Muscle of arm (tissue), 1 donor: ENCODE measurements at regions not wholly inside any gene's neighbourhood (a gene's known extent, or its start where the extent isn't known, plus 50 kb on each side); places are given as distances from the start of the nearest gene placed in this dataset.
"Not testable (repeated sequence)": the region's sequence is repeated elsewhere in the genome, so short reads cannot be mapped to it uniquely, and the experiment has no call there.

Experiments used
- DNase-seq: peaks from one replicate; pipeline ENCODE4 v3.0.0-alpha.2; 2013

DNA sequence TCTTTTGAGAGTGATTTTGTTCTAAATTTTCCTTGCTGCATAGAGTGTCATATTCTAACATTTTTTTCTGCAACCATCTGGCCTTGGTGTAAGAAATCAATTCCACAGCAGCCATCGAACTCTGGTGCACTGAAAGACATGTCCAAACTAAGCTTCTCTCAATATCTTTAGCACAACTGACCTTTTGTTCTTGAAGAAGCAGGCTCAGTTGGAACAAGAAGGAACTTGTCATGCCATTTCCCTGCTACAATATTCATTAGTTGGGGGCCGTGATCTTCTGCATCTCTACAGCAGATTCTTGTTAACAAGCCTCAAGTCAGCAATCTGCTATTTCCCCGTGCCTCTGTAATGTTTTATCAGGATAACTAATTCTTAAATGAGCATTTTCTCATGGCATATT lies 1305.6 kb downstream of the CDH11 start:
- DNase-seq, result no peak

DNA sequence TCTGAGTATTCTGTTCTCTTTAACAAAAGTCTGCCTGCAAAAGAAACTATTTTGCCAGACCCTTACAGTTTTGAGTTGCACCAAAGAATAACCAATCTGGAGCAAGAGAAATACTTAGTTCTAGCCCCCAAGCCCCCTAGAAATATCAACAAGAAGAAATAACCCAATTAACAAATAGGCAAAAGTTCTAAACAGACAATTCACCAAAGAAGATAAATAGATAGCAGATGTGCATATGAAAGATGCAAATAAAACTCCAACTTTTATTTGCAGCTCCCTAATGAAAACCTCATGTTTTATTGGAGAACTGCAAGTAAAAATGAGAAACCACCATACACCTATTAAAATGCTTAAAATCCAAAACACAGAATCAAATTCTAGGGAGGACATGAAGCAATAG lies 1308.0 kb downstream of the CDH11 start:
- DNase-seq, result no peak

DNA sequence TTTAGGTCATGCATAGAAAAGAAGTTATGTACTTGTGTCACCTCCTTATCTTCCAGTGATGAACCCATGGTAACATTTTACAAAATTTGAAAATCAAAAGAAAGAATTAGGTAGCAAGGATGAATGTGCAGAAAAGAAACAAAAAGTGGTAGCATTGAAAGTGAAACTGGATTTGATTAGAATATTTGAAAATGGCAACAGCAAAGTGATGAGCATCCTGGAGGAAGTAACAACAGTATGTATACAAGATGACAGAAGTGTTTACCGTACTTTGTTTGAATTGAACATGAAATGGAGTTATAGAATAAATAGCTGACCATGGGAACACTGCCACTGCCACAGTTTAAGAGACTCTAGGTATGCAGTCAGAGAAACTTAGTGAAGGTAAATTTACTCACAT lies 1313.1 kb downstream of the CDH11 start:
- DNase-seq, result no peak

DNA sequence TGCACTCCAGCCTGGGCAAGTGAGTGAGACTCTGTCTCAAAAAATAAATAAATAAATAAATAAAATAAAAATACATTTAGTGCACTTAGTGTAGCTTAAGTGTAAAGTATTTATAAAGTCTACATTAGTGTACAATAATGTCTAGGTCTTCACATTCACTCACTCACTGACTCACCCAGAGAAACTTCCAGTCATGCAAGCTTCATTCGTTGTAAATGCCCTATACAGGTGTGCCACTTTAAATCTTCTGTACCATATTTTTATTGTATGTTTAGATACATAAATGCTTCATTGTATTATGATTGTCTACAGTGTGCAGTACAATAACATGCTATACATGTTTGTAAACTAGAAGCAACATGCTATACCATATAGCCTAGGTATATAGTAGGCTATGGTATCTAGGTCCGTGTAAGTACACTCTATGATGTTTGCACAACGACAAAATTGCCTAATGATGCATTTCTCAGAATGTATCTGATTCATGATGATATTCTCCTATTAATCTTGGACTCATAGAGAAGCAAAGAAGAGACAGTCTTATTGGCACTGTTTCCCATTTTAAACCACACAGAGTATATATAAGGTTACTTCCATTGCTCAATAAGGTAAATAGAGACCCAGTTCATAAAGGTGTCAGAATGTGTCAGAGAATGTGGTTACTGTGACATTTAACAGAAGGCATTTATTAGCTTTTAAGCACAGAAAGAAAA lies 1314.9 kb downstream of the CDH11 start:
- no peak for DNase-seq

DNA sequence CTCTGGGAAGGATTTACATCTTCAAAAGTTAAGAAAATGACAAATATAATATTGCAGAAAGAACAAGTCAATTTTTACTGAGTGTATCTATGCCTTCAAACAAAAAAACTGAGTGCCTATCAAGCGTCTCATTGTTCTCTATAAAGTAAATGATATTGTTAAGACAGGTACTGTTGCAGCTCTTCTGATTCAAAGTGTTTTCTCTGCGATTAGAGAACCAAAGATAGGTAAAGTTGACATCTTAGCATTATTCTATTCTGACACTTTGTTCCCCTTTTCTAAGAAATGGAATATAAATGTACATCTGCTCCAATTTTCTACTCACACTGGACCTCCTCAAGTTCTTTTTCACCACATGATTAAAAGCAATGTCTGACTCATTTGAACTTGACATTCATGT lies 1317.7 kb downstream of the CDH11 start:
- no peak for DNase-seq

DNA sequence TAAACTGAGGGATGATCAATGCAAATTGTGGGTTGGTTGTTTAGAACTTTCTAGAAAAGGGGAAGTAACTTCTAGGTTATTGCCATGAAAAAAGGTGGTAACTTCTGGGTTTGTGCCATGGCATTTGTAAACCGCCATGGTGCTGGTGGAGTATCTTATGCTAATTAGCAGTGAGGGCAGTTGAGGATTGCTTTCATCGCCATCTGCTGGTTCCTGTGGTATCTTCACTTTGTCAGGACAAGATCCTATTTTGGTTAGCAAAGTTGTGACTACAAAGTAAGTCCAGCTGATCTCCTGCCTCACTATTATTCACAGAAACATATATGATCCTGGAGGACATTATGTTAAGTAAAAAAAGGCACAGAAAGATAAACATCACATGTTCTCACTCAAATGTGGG lies 1332.3 kb downstream of the CDH11 start:
- DNase-seq, result no peak

DNA sequence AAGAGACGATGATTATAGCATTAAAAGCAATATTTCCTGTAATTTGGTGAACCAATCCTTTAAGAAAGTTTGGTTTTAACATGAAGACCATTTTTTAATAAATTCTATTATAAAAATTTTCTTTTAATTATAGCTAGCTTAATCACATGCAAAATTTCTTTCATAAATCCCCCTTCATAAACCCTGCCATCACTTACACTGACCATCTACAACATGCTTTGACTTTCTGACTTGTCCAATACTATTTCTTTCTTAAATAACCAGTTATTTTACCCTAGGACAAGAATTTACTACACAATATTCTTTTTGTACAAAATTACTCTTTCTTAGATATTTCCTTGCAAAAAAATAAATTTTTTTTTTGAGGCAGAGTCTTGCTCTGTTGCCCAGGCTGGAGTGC lies 1334.8 kb downstream of the CDH11 start:
- DNase-seq, result no peak

DNA sequence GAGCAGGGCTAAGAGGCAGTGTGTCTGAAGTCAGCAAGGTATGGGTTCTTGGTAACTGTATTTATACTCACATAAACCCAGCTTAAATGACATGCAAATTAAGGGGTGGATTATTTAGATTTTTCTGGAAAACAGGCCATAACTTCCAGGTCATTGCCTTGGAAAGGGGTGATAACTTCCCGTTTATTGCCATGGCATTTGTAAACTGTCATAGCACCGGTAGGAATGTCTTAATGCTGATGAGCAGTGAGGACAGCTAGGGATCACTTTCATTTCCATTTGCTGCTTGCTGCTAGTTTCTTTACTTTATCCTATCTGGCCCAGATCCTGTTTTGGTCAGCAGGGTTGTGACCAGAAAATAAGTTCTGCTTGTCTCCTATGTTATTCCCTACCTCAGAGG lies 1336.7 kb downstream of the CDH11 start:
- DNase-seq, result no peak

DNA sequence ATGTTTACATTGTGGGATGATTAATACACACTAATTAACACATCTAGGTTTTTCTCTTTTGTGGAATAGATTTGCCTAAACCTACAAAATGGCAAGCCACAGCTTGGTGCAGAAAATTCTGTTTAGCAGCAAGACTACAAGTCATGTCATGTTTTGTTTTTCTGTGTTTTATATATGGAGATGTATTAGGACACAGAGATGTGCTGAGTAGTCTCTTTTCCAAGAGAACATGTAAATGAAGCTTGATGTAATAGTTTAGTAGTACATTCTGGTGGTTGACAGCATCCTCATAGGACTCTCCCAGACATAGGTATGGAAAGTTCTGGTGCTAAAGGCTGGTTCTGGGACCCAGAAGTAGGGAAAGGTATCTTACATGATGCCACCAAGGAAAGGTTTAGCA lies 1345.4 kb downstream of the CDH11 start:
- DNase-seq, result no peak

DNA sequence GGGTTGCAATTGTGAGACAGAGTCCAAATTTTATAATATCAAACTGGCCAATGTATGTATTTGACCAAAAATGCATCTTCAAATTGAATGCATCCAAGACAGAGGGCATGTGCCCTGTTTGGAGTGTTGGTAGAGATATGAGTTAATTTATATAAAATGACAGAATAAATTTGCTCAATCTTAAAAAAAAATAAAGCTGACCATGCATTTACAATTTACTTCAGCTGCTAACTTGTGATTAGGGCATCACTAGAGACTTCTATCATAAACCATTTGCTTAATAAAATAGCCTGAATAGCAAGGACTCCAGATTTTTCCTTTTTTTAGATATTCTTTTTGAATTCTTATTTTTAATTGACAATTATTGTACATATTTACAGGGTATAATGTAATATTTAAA lies 1345.8 kb downstream of the CDH11 start:
- DNase-seq, result no peak

DNA sequence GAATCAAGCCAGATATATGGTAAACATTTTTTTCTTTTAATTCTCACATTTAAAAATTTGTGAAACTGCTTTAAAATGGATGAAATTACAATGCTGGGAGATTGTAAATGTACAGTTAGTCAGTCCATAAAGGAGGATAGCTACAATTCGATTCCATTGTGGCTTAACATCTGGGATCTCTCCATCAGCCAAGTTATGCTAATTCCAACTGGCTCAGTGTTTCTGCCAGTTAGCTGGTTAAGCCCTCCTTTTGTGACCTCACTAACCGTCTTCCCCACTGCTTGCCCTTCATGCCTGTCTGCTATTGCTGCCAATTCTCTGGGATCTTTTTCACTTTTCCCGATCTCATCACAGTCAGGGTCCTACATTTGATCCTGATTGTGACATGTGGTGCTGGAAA lies 1347.6 kb downstream of the CDH11 start:
- peak; percentile 3 for DNase-seq

DNA sequence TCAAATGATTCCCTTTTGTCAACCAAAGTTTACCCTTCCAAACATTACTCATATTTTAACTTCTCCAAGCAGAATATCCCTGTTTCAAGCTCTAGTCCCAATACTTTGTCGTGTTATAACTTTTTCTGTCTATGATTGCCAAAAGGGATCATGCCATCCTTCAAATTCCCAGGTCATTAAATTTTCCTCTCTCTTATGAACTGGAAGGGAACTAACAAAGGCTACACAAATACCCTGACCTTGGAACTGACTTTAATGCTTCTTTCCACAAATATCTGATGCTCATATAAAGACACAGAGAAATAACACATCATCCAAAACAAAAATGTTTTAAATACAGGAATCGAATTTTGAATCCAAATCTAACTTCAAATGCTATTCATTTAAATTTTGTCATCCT lies 1352.7 kb downstream of the CDH11 start:
- DNase-seq, result no peak

DNA sequence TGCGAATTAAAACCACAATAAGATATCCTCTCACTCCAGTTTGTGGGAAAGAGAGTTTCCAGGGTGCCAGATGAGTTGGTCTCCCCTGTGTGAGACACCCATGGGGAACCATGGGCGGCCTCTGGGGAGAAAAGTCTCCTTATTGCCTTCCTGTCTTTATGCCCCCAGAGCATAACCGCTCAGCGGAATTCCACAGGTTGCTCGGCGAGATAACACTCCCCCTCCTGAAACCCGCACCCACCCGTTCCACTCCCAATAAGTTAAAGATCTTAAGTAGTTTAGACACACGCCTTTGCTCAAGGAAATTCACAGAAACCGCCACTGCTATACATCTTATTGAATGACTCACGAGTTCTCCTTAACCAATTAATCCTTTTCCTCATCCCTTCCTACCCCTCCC lies 1361.6 kb downstream of the CDH11 start:
- DNase-seq, result not testable (repeated sequence)

DNA sequence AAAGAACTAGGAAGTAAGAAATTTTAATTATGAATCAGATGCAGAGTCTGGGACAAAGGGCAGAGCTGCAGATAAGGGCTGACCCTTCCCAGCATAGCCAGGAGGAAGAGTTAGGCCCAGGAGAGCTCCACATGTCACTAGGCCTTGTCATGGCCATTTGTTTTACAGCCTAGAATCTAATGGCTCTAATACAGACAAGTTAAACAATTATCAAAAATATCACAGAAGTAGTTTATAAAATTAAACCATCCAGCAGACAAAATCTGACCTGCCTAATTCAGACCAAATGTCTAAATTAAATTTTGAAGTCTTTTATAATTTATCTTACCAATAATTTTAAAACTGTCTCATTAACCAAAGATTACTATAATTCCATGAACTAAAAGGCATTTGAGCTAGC lies 1369.5 kb downstream of the CDH11 start:
- no peak for DNase-seq

DNA sequence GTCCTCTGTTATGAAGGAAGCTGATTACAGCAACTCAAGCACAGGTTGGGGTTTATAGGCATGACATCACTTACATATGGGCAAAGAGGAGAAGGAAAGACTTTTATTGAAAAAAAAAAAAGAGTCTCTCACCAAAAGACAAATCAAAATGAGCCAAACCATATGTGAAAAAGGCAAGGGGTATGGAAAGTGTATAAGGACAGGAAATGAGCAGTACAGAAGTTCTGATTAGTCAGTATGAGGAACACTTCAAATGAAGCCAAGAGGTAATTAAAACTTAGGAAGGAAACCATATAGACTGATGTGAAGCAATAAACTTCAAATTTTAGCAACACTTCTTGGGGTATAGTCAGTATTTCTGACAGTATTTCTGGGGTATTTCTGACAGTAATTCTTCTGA lies 1372.6 kb downstream of the CDH11 start:
- no peak for DNase-seq

DNA sequence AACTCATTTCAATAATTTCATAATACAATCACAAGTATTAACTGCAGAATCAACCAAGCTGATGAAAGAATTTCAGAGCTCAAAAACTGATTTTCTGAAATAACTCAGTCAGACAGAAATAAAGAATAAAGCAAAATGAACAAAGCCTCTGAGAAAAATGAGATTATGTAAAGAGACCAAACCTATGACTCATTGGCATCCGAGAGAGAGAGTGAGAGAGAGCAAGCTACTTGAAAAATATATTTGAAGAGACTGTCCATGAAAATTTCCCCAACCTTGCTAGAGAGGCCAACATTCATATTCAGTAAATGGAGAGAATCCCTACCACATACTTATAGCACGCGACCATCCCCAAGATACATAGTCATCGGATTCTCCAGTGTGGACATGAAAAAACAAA lies 1376.4 kb downstream of the CDH11 start:
- no peak for DNase-seq

DNA sequence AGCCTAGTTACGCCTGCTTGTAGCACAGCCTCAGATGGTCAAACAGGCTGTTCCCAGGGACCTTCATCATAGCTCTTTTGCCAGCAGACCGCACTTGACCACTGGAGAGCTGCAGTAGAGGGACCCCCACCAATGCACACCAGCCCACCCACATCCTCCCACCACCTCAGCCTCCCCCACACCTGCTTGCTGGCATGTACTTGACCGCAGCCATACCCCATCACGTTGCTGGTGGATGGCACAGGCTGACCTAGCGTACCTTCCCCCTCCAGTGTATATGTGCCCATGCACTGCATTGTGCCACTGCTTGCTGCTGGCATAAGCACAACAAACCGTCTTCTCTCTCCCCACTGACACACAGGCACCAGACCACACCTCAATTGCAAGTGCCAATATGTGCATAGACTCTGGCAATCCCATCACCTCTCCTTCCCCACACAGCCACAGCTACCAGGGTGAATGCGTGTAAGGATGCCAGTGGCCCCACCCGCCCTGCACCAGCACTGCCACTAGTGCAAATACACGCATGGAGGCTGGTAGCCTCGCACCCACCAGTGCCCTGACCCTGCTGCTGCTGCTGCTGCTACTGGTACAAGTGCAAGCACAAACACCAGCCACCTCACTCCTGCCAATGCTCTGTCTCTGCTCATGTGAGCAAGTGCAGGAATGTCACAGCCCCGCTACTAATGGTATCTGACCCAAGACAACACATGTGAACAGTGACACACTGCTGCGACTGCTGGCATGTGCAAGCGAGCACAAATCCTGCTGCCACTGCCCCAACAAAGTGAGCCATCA lies 1377.6 kb downstream of the CDH11 start:
- DNase-seq, result no peak

DNA sequence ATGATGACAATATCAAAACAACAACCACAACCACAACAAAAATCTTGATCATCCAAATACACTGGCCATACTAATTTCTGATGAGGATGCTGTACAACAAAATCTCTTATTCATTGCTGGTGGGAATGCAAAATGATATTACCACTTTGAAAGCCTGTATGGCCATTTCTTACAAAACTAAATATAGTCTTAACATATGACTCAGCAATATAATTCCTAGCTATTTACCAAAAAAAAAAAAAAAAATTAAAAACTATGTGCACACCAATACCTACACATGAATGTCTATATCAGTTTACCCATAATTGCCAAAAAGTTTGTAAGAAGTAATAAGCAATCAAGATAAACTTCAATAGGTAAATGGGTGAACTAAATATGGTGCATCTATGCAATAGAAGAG lies 1379.7 kb downstream of the CDH11 start:
- no peak for DNase-seq

DNA sequence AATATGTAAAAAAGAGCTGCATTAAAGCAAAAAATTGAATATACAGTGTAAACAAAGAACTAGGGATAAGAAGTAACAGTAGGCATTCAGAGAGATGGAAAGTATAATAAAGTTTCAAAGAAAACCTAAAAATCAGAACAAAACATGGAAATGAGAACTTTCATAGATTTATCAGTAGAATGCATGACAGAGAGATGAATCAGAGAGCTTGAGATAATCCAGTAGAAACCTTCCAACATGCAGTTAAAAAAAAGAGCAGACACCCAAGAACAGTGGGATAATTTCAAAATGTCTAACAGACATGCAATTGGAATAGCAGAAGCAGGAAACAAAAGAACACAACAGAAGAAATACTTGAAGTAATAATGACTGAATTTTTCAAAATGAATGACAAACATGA lies 1384.2 kb downstream of the CDH11 start:
- no peak for DNase-seq

DNA sequence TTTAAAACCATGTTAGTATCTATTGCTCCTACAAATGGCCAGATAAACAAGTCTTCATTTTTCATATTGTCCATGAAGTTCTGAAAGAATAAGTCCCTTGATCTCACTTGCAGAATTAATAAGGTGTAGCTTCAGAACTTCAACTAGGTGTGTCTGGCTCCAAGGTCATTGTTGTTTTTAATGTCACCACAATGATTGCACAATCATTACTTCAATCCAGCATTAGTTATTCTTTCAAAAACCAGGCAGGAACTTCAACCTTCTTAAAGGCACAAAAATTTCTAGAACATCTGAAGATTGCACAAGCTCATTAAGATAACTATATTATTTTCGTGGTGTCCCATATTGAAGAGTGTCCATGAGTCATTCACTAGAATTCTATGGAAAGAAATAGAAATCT lies 1386.4 kb downstream of the CDH11 start:
- no peak for DNase-seq

DNA sequence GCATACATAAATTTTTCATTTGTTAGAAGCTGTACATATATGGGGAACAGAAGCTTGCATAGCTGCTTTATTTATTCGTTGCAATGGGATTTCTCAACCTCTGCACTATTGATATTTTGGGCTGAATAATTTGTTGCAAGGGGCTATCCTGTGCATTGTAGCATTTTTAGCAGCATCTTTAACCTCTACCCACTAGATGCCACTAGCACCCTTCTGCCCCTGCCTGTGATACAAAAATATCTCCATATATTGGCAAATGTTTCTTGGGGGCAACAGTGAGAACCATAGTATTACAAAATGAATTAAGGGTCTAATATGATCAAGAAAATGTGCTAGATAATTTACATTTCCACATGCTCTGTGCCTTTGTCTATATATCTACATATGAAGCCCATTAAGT lies 1401.0 kb downstream of the CDH11 start:
- no peak for DNase-seq

DNA sequence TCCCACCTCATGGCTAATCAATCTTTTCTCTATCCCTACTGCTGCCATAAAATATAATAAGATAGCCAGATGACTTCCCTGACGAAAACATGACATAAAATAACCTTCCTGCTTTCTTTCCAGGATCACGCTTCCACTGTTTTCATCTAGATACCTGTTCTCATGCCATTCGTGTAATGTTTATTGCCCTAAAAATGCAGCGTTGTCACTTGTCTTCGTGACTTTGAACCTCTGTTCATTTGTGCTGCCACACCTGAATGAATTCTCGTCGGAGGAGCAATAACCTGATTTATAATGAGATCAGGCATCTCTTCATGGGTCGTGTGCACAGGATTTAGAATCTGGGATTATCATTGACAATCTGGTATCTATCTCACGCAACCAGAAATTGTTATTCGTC lies 1401.9 kb downstream of the CDH11 start:
- DNase-seq, result no peak

DNA sequence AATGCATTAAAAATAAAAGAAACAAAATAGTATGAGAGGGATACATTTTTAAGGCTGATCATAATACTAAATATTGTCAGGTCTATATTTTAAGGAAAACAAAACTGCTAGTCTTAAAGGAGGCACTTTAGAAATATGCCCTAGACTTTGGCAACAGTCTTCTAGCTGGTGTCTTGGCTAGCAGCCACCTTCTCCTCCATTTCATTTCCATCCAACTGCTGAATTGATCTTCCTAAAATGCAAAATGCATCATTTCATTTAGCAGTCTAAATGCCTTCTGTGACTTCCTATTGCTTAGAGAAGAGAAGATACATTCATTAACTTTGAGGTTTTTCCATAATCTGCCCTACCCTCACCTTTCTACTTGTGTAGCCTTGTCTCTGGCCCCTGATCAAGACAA lies 1404.1 kb downstream of the CDH11 start:
- no peak for DNase-seq

DNA sequence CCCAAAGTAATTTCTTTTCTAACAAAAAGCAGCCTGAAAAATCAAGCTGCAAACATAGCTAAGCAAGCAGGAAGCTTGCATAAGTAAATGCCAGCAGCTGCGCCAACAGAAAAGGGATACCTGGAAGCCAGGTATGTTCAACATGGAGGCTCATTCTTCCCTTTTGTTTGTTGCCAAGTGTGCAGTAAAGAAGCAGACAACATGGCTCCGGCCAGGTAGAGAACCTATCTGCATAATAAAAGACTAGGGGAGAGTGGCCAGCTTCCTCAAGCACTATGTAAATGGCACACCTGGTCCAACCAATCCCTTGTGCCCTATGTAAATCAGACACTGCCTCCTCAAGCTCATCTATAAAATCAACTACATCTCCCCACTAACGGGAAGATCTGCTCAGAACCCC lies 1407.0 kb downstream of the CDH11 start:
- DNase-seq, result no peak
